HCEC 1CT (cell line): ENCODE measurements at regions not wholly inside any gene's neighbourhood (a gene's known extent, or its start where the extent isn't known, plus 50 kb on each side); places are given as distances from the start of the nearest gene placed in this dataset.
"Not testable (repeated sequence)": the region's sequence is repeated elsewhere in the genome, so short reads cannot be mapped to it uniquely, and the experiment has no call there.

Experiments used
- DNase-seq: peaks from one replicate; pipeline ENCODE4 v3.0.0-alpha.2; 2017

DNA sequence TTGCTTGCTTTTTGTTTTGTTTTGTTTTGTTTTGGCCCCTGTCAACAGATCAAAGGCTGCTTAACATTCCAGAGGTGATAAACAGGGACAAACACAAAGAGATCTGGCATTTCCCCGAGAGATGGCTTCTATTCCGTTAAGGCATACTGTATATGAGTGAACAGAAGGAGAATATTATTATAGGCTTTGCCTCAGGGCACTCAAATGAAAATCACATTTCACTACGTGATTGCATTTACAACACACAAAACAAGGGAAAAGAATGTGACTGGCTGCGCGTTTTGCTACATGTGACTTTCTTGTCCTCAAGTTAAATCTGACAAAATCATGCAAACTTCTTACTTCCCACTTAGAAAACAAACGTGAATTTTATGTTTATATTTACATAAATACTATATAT, 1037.9 kb upstream of the DDX18 start:
- no peak for DNase-seq

DNA sequence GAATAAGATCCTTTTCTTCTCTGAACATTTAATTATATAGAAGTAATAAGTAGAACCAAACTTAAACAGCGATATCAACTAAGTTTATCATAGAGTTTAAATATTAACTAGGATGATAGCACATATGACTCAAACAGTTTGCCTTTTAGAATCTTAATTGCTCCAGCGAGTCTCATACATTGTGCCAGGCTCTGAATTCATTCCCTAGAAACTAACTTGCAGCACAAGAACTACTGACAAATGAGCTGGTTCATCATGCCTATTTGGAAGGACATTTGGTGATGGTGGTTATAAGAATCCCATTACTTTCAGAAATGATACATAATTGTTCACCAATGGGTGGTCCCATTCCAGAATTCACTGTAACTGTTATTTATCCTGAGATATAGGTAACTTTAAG, 1026.6 kb upstream of the DDX18 start:
- no peak for DNase-seq

DNA sequence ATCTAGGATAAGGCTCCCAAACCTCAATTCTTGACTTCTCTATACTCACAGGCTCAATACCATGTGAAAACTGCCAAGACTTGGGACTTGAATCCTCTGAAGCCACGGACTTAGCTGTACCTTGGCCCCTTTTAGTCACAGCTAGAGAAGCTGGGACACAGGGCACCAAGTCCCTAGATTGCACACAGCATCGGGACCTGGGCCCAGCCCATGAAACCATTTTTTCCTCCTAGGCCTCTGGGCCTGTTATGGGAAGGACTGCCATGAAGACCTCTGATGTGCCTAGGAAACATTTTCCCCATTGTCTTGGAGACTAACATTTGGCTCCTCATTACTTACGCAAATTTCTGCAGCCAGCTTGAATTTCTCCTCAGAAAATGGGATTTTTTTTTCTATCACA, 1011.8 kb upstream of the DDX18 start:
- no peak for DNase-seq

DNA sequence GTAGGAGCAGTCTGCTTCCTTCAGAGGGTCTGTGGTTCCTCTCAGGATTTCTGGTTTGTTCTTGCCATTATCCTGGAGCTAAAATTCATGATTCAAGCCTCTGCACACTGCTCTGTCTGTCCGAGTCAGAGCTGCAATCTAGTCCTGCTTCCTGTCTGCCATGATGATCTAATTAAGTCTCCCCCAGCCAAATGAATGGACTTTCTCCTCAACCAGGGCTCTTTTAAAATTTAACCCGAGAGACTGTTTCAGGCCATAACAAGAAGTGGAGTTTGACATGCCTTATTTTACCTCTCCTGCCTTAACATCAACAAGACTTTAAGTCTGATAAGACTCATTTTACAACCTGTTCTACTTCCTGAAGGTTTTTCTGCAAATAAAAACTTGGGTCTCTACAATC, 1009.6 kb upstream of the DDX18 start:
- no peak for DNase-seq

DNA sequence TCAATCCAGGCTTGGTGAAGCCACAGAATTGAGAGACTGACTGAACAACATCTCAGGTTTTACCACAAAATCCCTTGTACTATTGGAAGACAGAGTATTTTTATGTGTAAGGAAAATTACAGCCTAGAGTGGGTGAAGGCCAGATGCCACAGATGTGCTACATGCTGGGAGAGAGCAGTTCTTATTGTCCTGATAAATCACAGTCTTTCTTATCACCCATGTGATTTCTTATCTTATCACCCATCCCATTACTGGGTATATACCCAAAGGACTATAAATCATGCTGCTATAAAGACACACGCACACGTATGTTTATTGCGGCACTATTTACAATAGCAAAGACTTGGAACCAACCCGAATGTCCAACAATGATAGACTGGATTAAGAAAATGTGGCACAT, 1008.0 kb upstream of the DDX18 start:
- DNase-seq: not testable (repeated sequence)

DNA sequence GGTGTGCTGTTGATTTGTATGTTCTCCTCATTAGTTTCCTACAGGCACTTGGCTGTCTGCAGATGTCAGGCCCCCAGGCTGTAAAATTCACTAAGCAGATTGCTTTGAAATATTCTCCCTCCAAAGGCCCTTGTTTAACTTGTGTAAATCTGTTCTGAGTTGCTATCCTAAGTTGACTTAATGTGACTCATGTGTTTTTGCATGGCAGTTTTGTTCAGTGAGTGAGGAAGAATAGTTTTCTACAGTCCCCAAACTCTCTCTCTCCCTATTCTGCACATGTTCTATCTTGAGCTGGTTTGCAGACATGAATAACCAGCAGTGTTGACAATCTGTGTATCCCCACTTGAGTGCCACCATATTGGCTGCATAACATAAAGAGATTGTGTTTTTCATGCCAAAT, 1005.4 kb upstream of the DDX18 start:
- DNase-seq: no peak

DNA sequence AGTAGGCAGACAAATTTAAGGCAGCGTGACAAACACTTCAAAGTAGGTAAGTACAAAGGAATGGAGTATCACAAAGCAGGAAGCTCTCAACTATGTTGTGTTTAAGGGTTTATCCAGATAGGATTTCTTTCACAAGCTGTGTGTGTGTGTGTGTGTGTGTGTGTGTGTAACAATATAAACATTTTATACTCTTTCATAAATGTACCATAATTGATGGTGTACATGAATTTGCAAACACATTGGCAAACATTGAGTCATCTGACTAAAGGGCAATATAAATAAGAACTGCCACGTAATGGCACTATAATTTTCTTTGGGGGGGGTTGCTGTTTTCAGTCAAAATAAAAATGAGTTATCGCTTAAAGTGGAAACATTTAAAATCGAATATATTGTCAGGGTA, 1004.4 kb upstream of the DDX18 start:
- no peak for DNase-seq

DNA sequence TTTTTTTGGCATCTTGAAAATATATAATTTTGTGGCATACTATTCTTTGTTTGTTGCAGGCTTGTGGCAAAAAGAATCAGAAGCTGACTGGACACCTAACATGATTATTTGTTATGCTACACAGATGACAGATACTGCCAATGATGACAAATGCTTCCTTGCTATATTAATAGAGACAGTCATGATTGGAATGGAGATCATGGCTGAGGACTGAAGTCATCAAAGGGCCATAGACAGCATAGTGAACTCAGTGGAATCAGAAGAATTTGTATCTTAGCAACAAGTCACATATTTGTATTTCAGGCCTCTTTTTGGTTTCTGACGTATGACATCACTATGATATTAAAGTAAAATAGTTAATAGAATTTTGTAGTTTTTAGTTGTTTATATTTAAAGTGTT, 1003.8 kb upstream of the DDX18 start:
- DNase-seq: no peak

DNA sequence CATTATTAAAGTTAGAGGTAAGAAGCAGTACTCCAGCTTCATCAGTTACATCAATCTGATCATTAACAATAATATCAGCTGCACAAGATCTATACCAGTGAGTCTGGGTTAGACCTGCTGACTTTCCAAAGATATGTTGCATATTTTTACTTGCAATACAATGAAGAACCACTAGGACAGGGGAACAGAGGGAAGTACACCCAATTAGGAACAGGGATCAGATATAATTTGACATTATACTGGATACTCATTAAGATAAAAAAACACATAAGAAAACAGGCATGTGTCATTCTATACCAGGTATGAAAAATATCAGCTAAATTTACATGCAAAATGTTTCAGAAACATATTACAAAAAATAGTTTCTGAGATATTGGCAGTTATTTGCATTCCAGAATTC, 995.1 kb upstream of the DDX18 start:
- DNase-seq: no peak

DNA sequence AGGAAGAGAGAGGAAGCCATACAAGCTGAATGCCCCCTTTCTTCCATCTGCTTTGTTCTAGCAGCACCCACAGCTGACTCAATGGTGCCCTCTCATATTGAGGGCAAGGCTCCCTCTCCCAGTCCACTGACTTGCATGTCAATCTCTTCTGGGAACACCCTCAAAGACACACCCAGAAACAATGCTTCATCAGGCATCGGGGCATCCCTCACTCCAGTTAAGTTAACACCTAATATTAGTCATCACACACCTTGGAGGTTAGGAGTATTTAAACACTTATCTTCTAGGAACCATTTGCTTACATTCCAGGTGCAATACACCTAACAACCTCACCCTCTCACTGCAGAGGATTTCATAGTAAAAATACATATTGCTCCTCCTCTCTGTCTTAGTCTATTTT, 993.5 kb upstream of the DDX18 start:
- no peak for DNase-seq

DNA sequence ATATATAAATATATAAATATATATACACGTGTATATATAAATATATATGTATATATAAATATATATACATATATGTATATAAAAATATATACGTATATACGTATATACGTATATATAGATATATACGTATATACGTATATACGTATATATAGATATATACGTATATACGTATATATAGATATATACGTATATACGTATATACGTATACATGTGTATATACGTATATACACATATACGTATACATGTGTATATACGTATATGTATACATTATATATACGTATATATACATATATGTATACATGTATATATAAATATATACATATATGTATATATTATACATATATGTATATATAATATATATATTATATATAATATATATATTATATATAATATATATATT, 984.9 kb upstream of the DDX18 start:
- DNase-seq: not testable (repeated sequence)

DNA sequence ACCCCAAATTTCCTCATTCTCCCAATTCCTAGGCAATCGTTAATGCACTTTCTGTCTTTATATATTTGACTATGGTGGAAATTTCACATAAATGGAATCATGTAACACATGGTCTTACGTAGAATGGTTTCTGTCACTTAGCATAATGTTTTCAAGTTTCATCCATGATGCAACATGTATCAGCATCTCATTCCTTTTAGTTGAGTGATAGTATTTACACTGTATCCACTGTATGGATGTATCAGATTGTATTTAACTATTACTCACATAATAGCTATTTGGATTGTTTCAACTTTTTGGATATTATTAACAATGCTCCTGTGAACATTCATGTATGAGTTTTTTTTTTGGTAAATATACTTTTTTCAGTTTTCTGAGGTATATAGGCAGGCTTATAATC, 982.3 kb upstream of the DDX18 start:
- DNase-seq: no peak

DNA sequence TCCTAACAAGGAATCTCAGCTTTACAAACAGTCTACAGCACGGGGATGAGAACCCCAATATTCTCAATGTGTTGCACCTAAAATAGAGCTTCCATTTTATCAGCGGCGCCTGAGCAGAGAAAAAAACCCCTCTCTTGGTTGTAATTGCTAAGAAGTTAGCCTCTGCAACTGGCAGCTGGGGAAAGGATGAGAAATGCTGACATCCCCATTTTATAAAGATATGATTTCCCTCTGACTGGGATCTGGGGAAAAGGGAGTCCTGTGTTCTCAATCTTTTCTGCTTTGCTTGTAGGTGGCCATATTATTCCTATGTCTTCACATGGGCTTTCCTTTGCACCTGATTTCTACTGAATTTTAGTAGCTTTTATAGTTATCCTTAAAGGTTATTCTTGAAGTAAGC, 981.4 kb upstream of the DDX18 start:
- no peak for DNase-seq

DNA sequence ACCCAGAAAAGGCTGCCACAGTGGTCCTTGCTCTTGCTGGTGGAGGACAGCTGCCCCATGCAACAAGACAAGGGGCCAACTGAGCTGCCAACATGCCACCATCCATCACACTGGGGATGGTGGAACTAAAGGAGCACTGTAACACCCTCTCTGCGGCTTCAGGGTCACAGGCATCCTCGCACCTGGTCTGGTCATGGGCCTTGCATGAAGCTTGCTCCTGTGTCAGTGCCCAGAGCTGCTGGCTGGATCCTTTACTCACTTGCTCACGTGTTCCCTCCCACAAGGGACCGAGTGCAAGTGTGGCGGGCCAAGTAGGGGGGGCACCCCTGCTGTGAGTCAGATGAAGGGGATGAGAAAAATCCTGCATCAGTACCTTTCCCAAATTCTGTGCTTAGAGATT, 972.3 kb upstream of the DDX18 start:
- no peak for DNase-seq

DNA sequence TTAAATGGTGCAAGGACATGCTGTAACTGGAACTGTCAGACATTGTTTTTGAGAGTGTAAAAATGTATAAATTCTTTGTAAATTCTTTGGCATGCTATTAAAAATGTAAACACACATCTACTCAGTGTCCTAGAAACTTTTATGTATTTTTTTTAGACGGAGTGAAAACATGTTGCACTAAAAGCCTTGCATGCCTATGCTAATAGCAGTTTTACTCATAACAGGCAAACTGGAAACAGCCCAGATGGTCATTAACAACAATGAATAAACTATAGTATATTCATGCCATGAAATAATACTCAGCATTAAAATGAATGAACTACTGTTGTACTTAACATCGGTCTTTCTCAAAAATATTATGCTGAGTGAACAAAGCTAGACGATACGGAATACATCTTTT, 954.8 kb upstream of the DDX18 start:
- DNase-seq: no peak

DNA sequence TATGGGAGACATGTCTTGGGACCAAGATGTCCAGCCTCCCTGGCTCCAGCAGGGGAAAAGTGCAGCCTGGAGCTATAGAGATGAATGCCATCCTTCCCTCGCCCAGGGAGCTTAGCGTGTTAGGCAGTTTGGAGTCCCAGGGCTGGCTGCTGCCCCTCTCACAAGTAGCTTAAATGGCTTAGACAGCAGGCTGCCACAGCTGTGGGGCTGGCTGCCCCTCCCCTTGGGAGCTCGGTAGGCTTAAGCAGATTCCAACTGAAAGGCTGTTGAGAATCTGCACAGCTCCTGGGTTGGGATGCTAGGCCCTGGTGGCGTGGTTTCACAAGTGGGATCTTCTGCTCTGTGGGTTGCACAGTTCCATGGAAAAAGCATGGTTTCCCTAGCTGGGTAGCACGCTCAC, 940.5 kb upstream of the DDX18 start:
- DNase-seq: no peak

DNA sequence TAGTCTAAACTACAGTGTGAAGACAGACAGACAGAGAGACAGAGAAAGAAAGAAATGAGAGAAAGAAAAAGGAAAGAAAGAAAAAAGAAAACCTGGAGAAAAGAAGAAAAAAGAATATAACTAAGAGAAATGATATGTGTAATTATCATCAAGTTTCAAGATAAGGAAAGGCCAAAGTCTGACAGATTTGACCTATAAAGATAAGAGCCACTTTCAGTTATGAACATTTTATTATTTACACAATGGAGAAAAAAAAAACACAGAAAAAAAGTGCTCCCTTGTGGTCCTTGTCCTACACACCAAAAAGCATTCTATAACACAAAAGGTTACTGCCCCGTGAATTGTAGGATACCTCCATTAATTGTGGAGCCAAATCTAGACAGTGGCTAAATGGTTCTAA, 937.2 kb upstream of the DDX18 start:
- no peak for DNase-seq

DNA sequence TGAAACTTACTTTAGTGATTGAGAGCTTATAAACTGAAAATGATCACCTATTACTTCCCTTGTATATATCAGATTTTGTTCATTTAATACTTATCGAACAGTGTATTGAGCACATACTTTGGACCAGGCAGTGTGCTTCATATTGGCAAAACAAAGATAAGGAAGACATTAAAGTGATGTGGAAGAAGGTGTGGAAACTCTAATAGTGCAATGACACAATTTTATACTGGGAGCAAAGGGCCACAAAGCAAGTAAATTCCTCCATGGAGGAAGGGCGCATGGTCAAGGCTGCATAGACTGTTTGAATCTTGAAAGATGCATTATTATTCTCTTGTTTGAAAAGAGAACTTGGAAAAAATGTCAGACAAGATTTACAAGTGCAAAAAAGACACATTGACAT, 936.5 kb upstream of the DDX18 start:
- no peak for DNase-seq

DNA sequence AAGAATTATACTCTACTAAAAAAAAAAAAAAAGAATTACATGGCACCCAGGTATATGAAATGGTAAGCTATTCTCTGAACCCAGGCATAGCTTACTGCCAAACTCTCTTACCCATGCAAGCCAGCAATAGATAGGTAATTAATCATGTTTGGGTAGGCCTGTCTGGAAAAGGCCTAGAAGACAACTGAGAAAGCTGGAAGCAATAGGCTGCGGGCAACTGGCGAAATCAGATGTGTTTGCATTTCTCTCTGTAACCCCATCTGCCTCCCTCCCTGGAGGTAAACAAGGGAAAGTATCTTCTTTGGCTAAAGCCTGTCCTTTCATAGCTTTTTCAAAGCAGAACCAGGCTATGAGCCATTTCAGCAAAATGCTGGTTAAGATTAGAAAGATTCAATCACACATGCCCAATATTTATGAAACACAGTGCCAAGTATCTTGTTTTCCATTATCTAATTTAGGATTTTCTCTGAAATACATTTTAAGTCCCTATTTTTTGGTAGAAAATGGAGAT, 934.8 kb upstream of the DDX18 start:
- no peak for DNase-seq

DNA sequence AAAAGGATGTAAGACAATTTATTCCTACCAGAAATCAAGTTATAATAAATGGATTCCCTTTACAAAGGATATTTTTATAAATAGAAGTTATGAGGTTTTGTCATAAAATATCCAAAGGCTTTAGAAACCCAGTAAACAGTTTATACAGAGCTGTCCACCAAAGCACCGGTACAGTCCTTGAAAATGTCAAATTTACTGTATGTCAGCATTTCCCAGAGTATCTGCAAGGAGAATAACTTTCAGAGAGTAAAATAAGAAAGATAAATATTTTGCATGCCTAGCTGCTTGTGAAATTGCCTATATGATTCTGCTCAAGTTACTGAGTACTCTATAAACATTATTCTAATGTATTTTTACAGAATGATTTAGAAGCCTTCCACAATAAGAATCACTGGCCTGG, 923.3 kb upstream of the DDX18 start:
- no peak for DNase-seq

DNA sequence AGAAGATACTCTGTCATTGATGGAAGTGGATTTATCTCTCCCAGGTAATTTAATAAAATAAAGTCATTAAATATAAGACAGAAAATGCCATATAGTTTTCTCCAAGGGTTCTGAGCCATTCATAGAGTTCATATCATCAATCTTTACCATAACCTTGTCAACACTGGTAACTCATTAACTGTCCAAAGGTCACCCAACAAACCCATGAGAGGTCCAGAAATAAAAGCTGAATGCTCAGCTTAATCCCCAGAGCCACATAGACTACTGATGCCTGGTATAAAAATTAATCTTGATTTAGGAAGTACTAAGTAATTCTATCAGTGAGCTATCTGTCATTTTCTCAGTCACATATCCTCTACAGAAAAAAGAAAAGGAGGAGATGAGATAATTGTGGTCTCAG, 903.0 kb upstream of the DDX18 start:
- DNase-seq: no peak

DNA sequence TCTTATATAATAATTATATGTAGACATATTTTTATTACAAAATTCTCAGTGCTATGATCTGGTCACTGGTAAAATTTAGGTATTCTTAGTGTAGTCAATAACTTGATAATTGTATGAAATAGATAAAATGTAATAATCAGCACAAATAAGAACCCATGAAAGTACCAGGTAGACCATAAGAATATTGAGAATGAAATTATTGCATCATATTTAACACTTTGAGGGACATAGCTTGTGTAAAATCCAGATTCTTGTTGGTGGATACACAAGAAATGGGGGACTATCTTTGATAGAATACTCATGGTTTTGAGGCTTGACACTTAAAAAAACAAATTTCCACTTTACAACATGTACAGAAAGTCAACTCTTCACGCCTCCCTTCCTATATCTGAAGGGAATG, 898.8 kb upstream of the DDX18 start:
- no peak for DNase-seq

DNA sequence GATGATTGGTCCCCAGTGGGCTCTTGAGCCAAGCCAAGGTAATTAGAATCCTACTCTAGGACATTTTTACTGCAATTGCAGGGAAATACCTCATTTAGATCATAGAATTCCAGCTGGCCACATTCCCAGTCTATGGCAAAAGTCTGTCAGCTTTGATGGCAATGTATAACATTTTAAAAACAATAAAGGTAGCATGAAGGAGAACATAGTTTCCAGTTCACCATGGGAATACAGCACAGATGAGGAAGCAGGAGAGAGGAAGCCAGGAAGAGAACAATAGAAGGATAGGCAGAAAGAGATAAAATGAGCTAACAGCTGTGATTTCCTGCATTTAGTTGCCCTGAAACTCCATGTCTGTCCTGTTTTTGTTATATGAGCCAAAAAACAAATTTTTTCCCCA, 897.3 kb upstream of the DDX18 start:
- no peak for DNase-seq

DNA sequence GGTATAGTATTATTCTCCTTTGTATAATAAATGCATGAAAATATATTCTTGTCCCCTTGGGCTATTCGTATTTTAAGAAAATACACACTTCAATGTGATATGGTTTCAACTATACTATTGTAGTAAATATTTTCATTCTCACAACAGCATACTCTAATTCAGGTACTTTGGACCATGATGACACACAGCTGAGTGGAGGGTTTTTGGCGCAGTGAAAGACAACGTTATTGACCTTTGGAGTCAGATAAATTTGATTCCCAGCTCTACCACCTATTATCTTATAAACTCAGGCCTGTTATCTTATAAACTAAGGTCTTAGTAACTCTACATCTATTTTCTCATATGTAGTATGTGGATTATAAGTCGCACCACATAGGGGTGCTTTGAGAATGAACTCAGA, 895.9 kb upstream of the DDX18 start:
- no peak for DNase-seq

DNA sequence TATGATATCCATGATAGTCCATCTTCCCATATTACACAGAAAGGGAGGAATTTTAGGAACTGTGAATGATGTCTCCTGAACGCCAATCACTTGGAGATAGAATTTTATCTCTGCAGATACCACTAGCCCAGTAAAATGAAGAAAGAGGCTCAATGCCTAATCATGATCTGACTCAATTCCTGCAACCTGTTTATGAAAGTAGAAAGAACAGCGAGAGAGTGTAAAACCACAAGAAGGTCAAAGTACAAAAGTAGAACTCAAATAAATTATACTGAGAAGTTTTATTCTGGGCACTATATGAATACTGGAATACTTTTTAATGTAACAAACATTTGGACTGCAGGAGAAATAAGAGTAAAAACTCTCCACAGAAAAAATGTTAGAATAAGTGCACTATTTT, 892.1 kb upstream of the DDX18 start:
- no peak for DNase-seq

DNA sequence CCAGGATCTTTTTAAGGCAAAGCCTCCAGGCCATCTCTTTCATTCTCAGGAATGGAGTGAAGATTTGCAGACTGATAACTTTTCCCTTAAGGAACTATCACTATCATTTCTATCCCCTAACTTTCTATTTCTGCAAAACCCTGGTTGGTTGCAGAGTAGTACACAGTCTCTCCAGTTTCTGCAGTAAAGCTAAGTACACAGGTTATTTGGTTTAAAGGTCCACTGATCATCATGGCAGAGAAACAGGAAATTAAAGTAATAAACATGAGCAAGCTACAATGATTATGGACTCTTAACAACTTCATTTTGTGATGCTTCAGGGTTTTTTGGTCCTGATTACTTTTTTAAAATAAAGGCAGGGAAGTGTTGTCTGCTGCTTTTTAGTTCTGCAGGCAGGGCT, 890.0 kb upstream of the DDX18 start:
- DNase-seq: no peak
